CD14-positive monocyte (primary cell): ENCODE measurements at regions not wholly inside any gene's neighbourhood (a gene's known extent, or its start where the extent isn't known, plus 50 kb on each side); places are given as distances from the start of the nearest gene placed in this dataset.

Experiments
- DNase-seq, 3 donors: peaks; one replicate each; pipeline ENCODE4 v3.0.0-alpha.2; 2011 to 2022
- H2AFZ ChIP-seq: 2 replicates; pipeline ENCODE4 v1.6.0; 2012; ENCODE audit warnings: mild to moderate bottlenecking, low read depth, low read length, inconsistent platforms; ENCODE audit not compliant: insufficient read depth, poor library complexity, severe bottlenecking
- H3K27ac ChIP-seq, 2 donors: 1 replicate in 1 of 2; 2 replicates in 1 of 2; pipeline ENCODE4 v1.5.1; 2012 to 2013; ENCODE audit warnings: low read length in 2 of 2, control low read depth in 1 of 2, inconsistent platforms in 1 of 2, low read depth in 1 of 2, mild to moderate bottlenecking in 1 of 2
- H3K27me3 ChIP-seq, 2 donors: one replicate each; pipeline versions ENCODE4 v1.6.0 to v1.6.1; 2011 to 2013; ENCODE audit warnings: low read length in 2 of 2; ENCODE audit not compliant: control insufficient read depth in 2 of 2, insufficient read depth in 2 of 2
- H3K36me3 ChIP-seq, 2 donors: replicated peaks in 1 of 2; 1 replicate in 1 of 2; 2 replicates in 1 of 2; pipeline versions ENCODE4 v1.5.1 to v1.6.1; 2012 to 2013; ENCODE audit warnings: low read length in 2 of 2, control low read depth in 1 of 2, inconsistent platforms in 1 of 2, mild to moderate bottlenecking in 1 of 2; ENCODE audit not compliant: insufficient read depth in 2 of 2, control insufficient read depth in 1 of 2
- H3K4me1 ChIP-seq, 2 donors: 1 replicate in 1 of 2; 2 replicates in 1 of 2; pipeline versions ENCODE4 v1.5.1 to v1.6.1; 2012 to 2013; ENCODE audit warnings: low read length in 2 of 2, control low read depth in 1 of 2, inconsistent platforms in 1 of 2, mild to moderate bottlenecking in 1 of 2, moderate library complexity in 1 of 2; ENCODE audit not compliant: insufficient read depth in 2 of 2, control insufficient read depth in 1 of 2
- H3K4me2 ChIP-seq: replicated peaks from 2 replicates; pipeline ENCODE3; 2012; ENCODE audit warnings: low read length, moderate library complexity, mild to moderate bottlenecking; ENCODE audit not compliant: poor library complexity, severe bottlenecking; ENCODE audit errors: extremely low read depth
- H3K4me3 ChIP-seq, 3 experiments: fragments of 200-600 bp in 1 of 3; sonication (generic) in 1 of 3; replicated peaks in 1 of 3; 1 replicate in 2 of 3; 2 replicates in 1 of 3; pipeline ENCODE4 v1.5.1; 2011 to 2013; ENCODE audit warnings: low read length in 3 of 3, mild to moderate bottlenecking in 3 of 3, control low read depth in 2 of 3, low read depth in 2 of 3, inconsistent platforms in 1 of 3, moderate library complexity in 1 of 3
- H3K79me2 ChIP-seq: 2 replicates; pipeline ENCODE4 v1.6.0; 2012; ENCODE audit warnings: mild to moderate bottlenecking, control low read depth, inconsistent platforms, low read length, moderate library complexity; ENCODE audit not compliant: insufficient read depth
- H3K9ac ChIP-seq: 2 replicates; pipeline ENCODE4 v1.6.0; 2017; ENCODE audit warnings: low read length, mild to moderate bottlenecking; ENCODE audit not compliant: insufficient read depth, poor library complexity, severe bottlenecking
- H3K9me3 ChIP-seq, 2 donors: replicated peaks in 1 of 2; 1 replicate in 1 of 2; 2 replicates in 1 of 2; pipeline versions ENCODE4 v1.5.1 to v1.6.1; 2012 to 2013; ENCODE audit warnings: low read length in 2 of 2, control low read depth in 1 of 2; ENCODE audit not compliant: control insufficient read depth in 1 of 2, insufficient read depth in 1 of 2
- H4K20me1 ChIP-seq: 2 replicates; pipeline ENCODE4 v1.6.0; 2012; ENCODE audit warnings: mild to moderate bottlenecking, low read length, control low read depth, moderate library complexity; ENCODE audit not compliant: insufficient read depth
- H3K27ac Mint-ChIP-seq, 7 donors: one replicate each; pipeline ENCODE4 v1.8.0; 2020; ENCODE audit warnings: mild to moderate bottlenecking in 7 of 7, mixed read lengths in 7 of 7, moderate library complexity in 6 of 7, inconsistent platforms in 2 of 7
- H3K27me3 Mint-ChIP-seq, 3 donors: one replicate each; pipeline ENCODE4 v1.8.0; 2021 to 2022; ENCODE audit warnings: low read depth in 3 of 3, mild to moderate bottlenecking in 3 of 3, mixed read lengths in 3 of 3, moderate library complexity in 3 of 3, inconsistent platforms in 1 of 3
- H3K36me3 Mint-ChIP-seq, 2 donors: one replicate each; pipeline ENCODE4 v1.8.0; 2020; ENCODE audit warnings: mixed read lengths in 2 of 2, inconsistent platforms in 1 of 2, mild to moderate bottlenecking in 1 of 2
- H3K4me1 Mint-ChIP-seq: one replicate; pipeline ENCODE4 v1.8.0; 2020; ENCODE audit warnings: mild to moderate bottlenecking, mixed read lengths
- H3K4me3 Mint-ChIP-seq, 2 donors: one replicate each; pipeline ENCODE4 v1.8.0; 2020; ENCODE audit warnings: mild to moderate bottlenecking in 2 of 2, mixed read lengths in 2 of 2, moderate library complexity in 1 of 2
- H3K9me3 Mint-ChIP-seq, 7 donors: one replicate each; pipeline ENCODE4 v1.8.0; 2020 to 2022; ENCODE audit warnings: mixed read lengths in 7 of 7, mild to moderate bottlenecking in 6 of 7, moderate library complexity in 6 of 7, inconsistent platforms in 2 of 7
- WGBS: methylation state at CpG from one replicate; pipeline ENCODE4 v1.1.5; 2013; ENCODE audit warnings: missing lambda C conversion rate; ENCODE audit not compliant: insufficient coverage; 5-methylcytosine and 5-hydroxymethylcytosine counted together
- intact Hi-C, 2 donors: fragments of 100-400 bp; cut with micrococcal nuclease; formaldehyde crosslinking; loops; one replicate each; pipeline versions ENCODE4 v1.15.0 to v1.15.1; 2023
- TF ChIP-seq, protein P1 (sequence below): fragments of 200-600 bp; IDR thresholded peaks from one replicate; pipeline ENCODE4 v1.8.0; 2022; ENCODE audit warnings: antibody characterized with exemption, mild to moderate bottlenecking

DNA sequence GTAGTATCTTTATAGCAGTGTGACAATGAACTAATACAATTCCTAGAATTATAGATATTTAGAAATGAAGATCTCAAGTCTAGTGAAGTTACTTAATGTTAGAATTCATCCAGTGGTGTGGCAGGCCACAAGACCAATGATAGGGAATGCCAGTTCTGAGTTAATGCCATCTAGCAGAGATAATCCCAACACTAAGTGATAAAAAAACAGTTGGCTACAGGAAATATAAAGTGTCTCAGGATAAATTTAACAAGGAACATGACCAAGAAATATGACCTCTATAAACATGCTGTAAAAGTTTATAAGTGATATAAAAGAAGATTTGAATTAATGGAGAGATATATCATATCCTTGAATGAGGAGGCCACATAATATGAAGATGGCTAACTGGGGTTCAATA lies 1790.5 kb upstream of the ADGRL3 start:
- Histone ChIP-seq H3K27ac (no peak overlapping the region), H2AFZ (no peak overlapping the region), H3K36me3 (no peaks in the 10 kb centered on the region), H3K79me2 (no peaks in the 10 kb centered on the region), H3K4me1 (no peaks in the 10 kb centered on the region), H3K4me2 (no peak overlapping the region), H4K20me1 (no peaks in the 10 kb centered on the region), H3K27me3 (no peaks in the 10 kb centered on the region), H3K9me3 (peaks cover 0 to 4% of the 10 kb centered on the region in 2 donors), H3K9ac (no peak overlapping the region), H3K4me3 (no peak overlapping the region)
- H3K9me3 Mint-ChIP-seq: peaks cover 0 to 11% (median 2%) of the 10 kb centered on the region in 7 donors
- intact Hi-C loops: no loop called here
- H3K4me3 Mint-ChIP-seq: no peak overlapping the region
- no peaks in the 10 kb centered on the region for H3K36me3 Mint-ChIP-seq
- no peaks in the 10 kb centered on the region for H3K27me3 Mint-ChIP-seq
- H3K4me1 Mint-ChIP-seq: no peaks in the 10 kb centered on the region
- TF ChIP-seq, protein P1, sequence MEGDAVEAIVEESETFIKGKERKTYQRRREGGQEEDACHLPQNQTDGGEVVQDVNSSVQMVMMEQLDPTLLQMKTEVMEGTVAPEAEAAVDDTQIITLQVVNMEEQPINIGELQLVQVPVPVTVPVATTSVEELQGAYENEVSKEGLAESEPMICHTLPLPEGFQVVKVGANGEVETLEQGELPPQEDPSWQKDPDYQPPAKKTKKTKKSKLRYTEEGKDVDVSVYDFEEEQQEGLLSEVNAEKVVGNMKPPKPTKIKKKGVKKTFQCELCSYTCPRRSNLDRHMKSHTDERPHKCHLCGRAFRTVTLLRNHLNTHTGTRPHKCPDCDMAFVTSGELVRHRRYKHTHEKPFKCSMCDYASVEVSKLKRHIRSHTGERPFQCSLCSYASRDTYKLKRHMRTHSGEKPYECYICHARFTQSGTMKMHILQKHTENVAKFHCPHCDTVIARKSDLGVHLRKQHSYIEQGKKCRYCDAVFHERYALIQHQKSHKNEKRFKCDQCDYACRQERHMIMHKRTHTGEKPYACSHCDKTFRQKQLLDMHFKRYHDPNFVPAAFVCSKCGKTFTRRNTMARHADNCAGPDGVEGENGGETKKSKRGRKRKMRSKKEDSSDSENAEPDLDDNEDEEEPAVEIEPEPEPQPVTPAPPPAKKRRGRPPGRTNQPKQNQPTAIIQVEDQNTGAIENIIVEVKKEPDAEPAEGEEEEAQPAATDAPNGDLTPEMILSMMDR: no peak
- DNase-seq: no peak
- H3K27ac Mint-ChIP-seq: no peak overlapping the region

- peaks cover 0 to 4% of the 10 kb centered on the region in 2 donors for H3K9me3 ChIP-seq
- intact Hi-C loops: no loop called here
- Mint-ChIP-seq H3K4me1 (no peaks in the 10 kb centered on the region), H3K4me3 (no peak overlapping the region), H3K27ac (no peak overlapping the region), H3K27me3 (no peaks in the 10 kb centered on the region), H3K9me3 (peaks cover 0 to 9% (median 2%) of the 10 kb centered on the region in 7 donors), H3K36me3 (no peaks in the 10 kb centered on the region)
- H3K79me2 ChIP-seq: no peaks in the 10 kb centered on the region
- no peak overlapping the region for H3K4me3 ChIP-seq
- no peak for DNase-seq
- H3K4me2 ChIP-seq: no peak overlapping the region
- 78% methylated on average over 3 of the region's 5 CpGs for WGBS
- no peak overlapping the region for H3K27ac ChIP-seq
- TF ChIP-seq, protein P1: no peak
- H3K4me1 ChIP-seq: no peaks in the 10 kb centered on the region
- no peaks in the 10 kb centered on the region for H3K36me3 ChIP-seq
- no peak overlapping the region for H3K9ac ChIP-seq
- H3K27me3 ChIP-seq: no peaks in the 10 kb centered on the region
- no peak overlapping the region for H2AFZ ChIP-seq
- H4K20me1 ChIP-seq: no peaks in the 10 kb centered on the region
Measured at GRCh38 chr4:59412739-59413138, 1787.4 kb upstream of the ADGRL3 start.
